Left ventricle myocardium inferior (tissue), 1 donor: ENCODE measurements at regions not wholly inside any gene's neighbourhood (a gene's known extent, or its start where the extent isn't known, plus 50 kb on each side); places are given as distances from the start of the nearest gene placed in this dataset.
A peak's percentile ranks its signal among the peaks of the same experiment; 100 is the strongest.

ENCODE experiments used
- DNase-seq: peaks from one replicate; pipeline ENCODE4 v3.0.0-alpha.2; 2020
- H3K27ac ChIP-seq: fragments of 200-600 bp; replicated peaks from 2 replicates; pipeline ENCODE4 v1.8.0; 2021
- H3K27me3 ChIP-seq: fragments of 200-600 bp; 2 replicates; pipeline ENCODE4 v1.8.0; 2021; ENCODE audit warnings: low read depth
- H3K36me3 ChIP-seq: fragments of 200-600 bp; 2 replicates; pipeline ENCODE4 v1.8.0; 2021
- H3K4me1 ChIP-seq: fragments of 200-600 bp; 2 replicates; pipeline ENCODE4 v1.8.0; 2021
- H3K4me3 ChIP-seq: fragments of 200-600 bp; 2 replicates; pipeline ENCODE4 v1.8.0; 2021; ENCODE audit warnings: mild to moderate bottlenecking, moderate library complexity
- H3K9me3 ChIP-seq: fragments of 200-600 bp; replicated peaks from 2 replicates; pipeline ENCODE4 v1.8.0; 2021
- CTCF ChIP-seq: fragments of 200-600 bp; IDR thresholded peaks from 2 replicates; pipeline ENCODE4 v1.8.0; 2021; ENCODE audit warnings: antibody characterized with exemption, mild to moderate bottlenecking, borderline replicate concordance
- intact Hi-C: fragments of 100-400 bp; cut with micrococcal nuclease; formaldehyde crosslinking; loops from one replicate; pipeline ENCODE4 v1.11.0; 2022
- donor health status: DM: no; HTN: yes; CAD: no; lungs with severe emphysema.

GRCh38 chr4:104022831-104023230, 303.0 kb upstream of the TACR3 start:
- H3K36me3 ChIP-seq = no peaks in the 10 kb centered on the region
- no peak for DNase-seq
- H3K27me3 ChIP-seq = no peaks in the 10 kb centered on the region
- no peak overlapping the region for H3K27ac ChIP-seq
- no peaks in the 10 kb centered on the region for H3K4me1 ChIP-seq
- H3K9me3 ChIP-seq = no peaks in the 10 kb centered on the region
- intact Hi-C loops = no loop called here
- no peak for TF ChIP-seq CTCF
- H3K4me3 ChIP-seq = no peak overlapping the region

GRCh38 chr4:104022226-104022625, 302.4 kb upstream of the TACR3 start:
- intact Hi-C loops = no loop called here
- DNase-seq = no peak
- H3K9me3 ChIP-seq = no peaks in the 10 kb centered on the region
- H3K27ac ChIP-seq = no peak overlapping the region
- no peak for TF ChIP-seq CTCF
- no peaks in the 10 kb centered on the region for H3K36me3 ChIP-seq
- H3K4me3 ChIP-seq = no peak overlapping the region
- H3K27me3 ChIP-seq = no peaks in the 10 kb centered on the region
- H3K4me1 ChIP-seq = no peaks in the 10 kb centered on the region

GRCh38 chr4:104020641-104021040, 300.9 kb upstream of the TACR3 start:
- H3K36me3 ChIP-seq = no peaks in the 10 kb centered on the region
- no peak overlapping the region for H3K4me3 ChIP-seq
- TF ChIP-seq CTCF = no peak
- intact Hi-C loops = no loop called here
- no peaks in the 10 kb centered on the region for H3K9me3 ChIP-seq
- no peaks in the 10 kb centered on the region for H3K4me1 ChIP-seq
- DNase-seq = no peak
- no peaks in the 10 kb centered on the region for H3K27me3 ChIP-seq
- no peak overlapping the region for H3K27ac ChIP-seq

GRCh38 chr4:104017213-104017612, 297.4 kb upstream of the TACR3 start:
- no peaks in the 10 kb centered on the region for H3K36me3 ChIP-seq
- no peaks in the 10 kb centered on the region for H3K4me1 ChIP-seq
- no peak overlapping the region for H3K4me3 ChIP-seq
- H3K27me3 ChIP-seq = no peaks in the 10 kb centered on the region
- intact Hi-C loops = no loop called here
- no peak overlapping the region for H3K27ac ChIP-seq
- no peak for DNase-seq
- no peak for TF ChIP-seq CTCF
- H3K9me3 ChIP-seq = no peaks in the 10 kb centered on the region

GRCh38 chr4:104015680-104016079, 295.9 kb upstream of the TACR3 start:
- intact Hi-C loops = no loop called here

More at GRCh38 chr4:104015680-104016079, 295.9 kb upstream of the TACR3 start:
- H3K9me3 ChIP-seq = no peaks in the 10 kb centered on the region
- H3K4me1 ChIP-seq = no peaks in the 10 kb centered on the region
- no peak for DNase-seq
- H3K36me3 ChIP-seq = no peaks in the 10 kb centered on the region
- H3K27me3 ChIP-seq = no peaks in the 10 kb centered on the region
- TF ChIP-seq CTCF = peak; percentile 47
- no peak overlapping the region for H3K27ac ChIP-seq
- H3K4me3 ChIP-seq = no peak overlapping the region
